DND-41 (cell line): ENCODE measurements at regions not wholly inside any gene's neighbourhood (a gene's known extent, or its start where the extent isn't known, plus 50 kb on each side); places are given as distances from the start of the nearest gene placed in this dataset.
"Not testable (repeated sequence)": the region's sequence is repeated elsewhere in the genome, so short reads cannot be mapped to it uniquely, and the experiment has no call there.

ENCODE experiments used
- EZH2 ChIP-seq: IDR thresholded peaks from 3 replicates; pipeline ENCODE4 v1.6.1; 2012; ENCODE audit warnings: borderline replicate concordance, low read depth, mild to moderate bottlenecking, moderate library complexity, low read length, inconsistent platforms; ENCODE audit not compliant: severe bottlenecking
- TF ChIP-seq, protein P1 (sequence below): IDR thresholded peaks from 2 replicates; pipeline ENCODE4 v1.5.1; 2012; ENCODE audit warnings: borderline replicate concordance, low read length, moderate library complexity, mild to moderate bottlenecking; ENCODE audit not compliant: poor library complexity, severe bottlenecking; ENCODE audit errors: extremely low read depth

DNA sequence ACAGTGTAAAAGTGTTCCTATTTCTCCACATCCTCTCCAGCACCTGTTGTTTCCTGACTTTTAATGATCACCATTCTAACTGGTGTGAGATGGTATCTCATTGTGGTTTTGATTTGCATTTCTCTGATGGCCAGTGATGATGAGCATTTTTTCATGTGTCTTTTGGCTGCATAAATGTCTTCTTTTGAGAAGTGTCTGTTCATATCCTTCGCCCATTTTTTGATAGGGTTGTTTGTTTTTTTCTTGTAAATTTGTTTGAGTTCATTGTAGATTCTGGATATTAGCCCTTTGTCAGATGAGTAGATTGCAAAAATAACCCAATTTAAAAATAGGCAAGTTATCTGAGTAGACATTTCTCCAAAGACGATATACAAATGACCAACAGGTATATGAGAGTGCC, 120.2 kb upstream of the ID2 start:
- TF ChIP-seq, protein P1, sequence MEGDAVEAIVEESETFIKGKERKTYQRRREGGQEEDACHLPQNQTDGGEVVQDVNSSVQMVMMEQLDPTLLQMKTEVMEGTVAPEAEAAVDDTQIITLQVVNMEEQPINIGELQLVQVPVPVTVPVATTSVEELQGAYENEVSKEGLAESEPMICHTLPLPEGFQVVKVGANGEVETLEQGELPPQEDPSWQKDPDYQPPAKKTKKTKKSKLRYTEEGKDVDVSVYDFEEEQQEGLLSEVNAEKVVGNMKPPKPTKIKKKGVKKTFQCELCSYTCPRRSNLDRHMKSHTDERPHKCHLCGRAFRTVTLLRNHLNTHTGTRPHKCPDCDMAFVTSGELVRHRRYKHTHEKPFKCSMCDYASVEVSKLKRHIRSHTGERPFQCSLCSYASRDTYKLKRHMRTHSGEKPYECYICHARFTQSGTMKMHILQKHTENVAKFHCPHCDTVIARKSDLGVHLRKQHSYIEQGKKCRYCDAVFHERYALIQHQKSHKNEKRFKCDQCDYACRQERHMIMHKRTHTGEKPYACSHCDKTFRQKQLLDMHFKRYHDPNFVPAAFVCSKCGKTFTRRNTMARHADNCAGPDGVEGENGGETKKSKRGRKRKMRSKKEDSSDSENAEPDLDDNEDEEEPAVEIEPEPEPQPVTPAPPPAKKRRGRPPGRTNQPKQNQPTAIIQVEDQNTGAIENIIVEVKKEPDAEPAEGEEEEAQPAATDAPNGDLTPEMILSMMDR: not testable (repeated sequence)
- TF ChIP-seq EZH2: not testable (repeated sequence)
